Neuron (in vitro differentiated cells): ENCODE measurements at regions not wholly inside any gene's neighbourhood (a gene's known extent, or its start where the extent isn't known, plus 50 kb on each side); places are given as distances from the start of the nearest gene placed in this dataset.

ENCODE experiments used
- H2AFZ ChIP-seq: one replicate; pipeline ENCODE4 v1.6.1; 2013; ENCODE audit warnings: low read depth, mild to moderate bottlenecking, inconsistent platforms, low read length, moderate library complexity
- H3K27me3 ChIP-seq: one replicate; pipeline ENCODE4 v1.6.1; 2013; ENCODE audit warnings: low read length; ENCODE audit not compliant: insufficient read depth
- H3K36me3 ChIP-seq: one replicate; pipeline ENCODE4 v1.6.1; 2013; ENCODE audit warnings: low read length; ENCODE audit not compliant: insufficient read depth
- H3K4me1 ChIP-seq: one replicate; pipeline ENCODE4 v1.6.1; 2013; ENCODE audit warnings: low read length; ENCODE audit not compliant: insufficient read depth
- H3K4me3 ChIP-seq: 2 replicates; pipeline ENCODE4 v1.5.1; 2013; ENCODE audit warnings: mild to moderate bottlenecking, low read length, moderate library complexity
- H3K9me3 ChIP-seq: one replicate; pipeline ENCODE4 v1.6.1; 2013; ENCODE audit warnings: low read length

- H3K36me3 ChIP-seq, result no peaks in the 10 kb centered on the region
- H3K4me3 ChIP-seq, result no peak overlapping the region
- no peak overlapping the region for H2AFZ ChIP-seq
- no peaks in the 10 kb centered on the region for H3K27me3 ChIP-seq
- H3K4me1 ChIP-seq, result no peaks in the 10 kb centered on the region
- no peaks in the 10 kb centered on the region for H3K9me3 ChIP-seq
Observed at GRCh38 chr6:113338644-113339043, 518.5 kb upstream of the MARCKS start.

DNA sequence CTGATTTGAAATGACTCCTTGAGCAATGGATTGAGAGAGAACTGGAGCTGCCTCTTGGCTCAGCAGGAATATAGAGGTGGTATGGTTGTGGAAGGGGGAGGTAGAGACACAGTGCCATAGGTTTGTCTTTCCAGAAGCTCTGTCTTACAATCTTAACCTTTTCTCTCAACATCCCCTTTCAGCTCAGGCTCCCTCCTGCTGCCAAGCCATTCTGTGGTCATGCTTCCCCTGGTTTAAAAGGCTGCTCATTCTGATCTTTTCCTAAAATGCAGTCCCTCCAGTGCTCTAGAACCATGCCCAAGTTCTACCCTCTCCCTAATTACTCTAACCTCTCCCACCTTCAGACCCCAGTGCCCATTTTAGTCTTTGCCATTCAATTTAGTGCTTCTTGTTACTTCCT lies 517.9 kb upstream of the MARCKS start:
- Histone ChIP-seq H3K9me3 (no peaks in the 10 kb centered on the region), H3K36me3 (no peaks in the 10 kb centered on the region), H3K4me3 (no peak overlapping the region), H3K27me3 (no peaks in the 10 kb centered on the region), H3K4me1 (no peaks in the 10 kb centered on the region), H2AFZ (no peak overlapping the region)

GRCh38 chr6:113340371-113340770 lies 516.8 kb upstream of the MARCKS start:
- no peaks in the 10 kb centered on the region for H3K4me1 ChIP-seq
- no peaks in the 10 kb centered on the region for H3K27me3 ChIP-seq
- H3K9me3 ChIP-seq, result no peaks in the 10 kb centered on the region
- H2AFZ ChIP-seq, result no peak overlapping the region
- no peaks in the 10 kb centered on the region for H3K36me3 ChIP-seq
- H3K4me3 ChIP-seq, result no peak overlapping the region

- Histone ChIP-seq H3K9me3 (no peaks in the 10 kb centered on the region), H3K4me3 (no peak overlapping the region), H2AFZ (no peak overlapping the region), H3K4me1 (no peaks in the 10 kb centered on the region), H3K27me3 (no peaks in the 10 kb centered on the region), H3K36me3 (no peaks in the 10 kb centered on the region)
Observed at GRCh38 chr6:113343940-113344339, 513.2 kb upstream of the MARCKS start.

GRCh38 chr6:113344969-113345368 lies 512.2 kb upstream of the MARCKS start:
- Histone ChIP-seq H2AFZ (no peak overlapping the region), H3K4me3 (no peak overlapping the region), H3K27me3 (no peaks in the 10 kb centered on the region), H3K4me1 (no peaks in the 10 kb centered on the region), H3K9me3 (peaks cover under 1% of the 10 kb centered on the region), H3K36me3 (no peaks in the 10 kb centered on the region)

- Histone ChIP-seq H3K36me3 (no peaks in the 10 kb centered on the region), H3K9me3 (peaks cover 3% of the 10 kb centered on the region), H2AFZ (no peak overlapping the region), H3K27me3 (no peaks in the 10 kb centered on the region), H3K4me3 (no peak overlapping the region), H3K4me1 (no peaks in the 10 kb centered on the region)
Observed at GRCh38 chr6:113347436-113347835, 509.7 kb upstream of the MARCKS start.

DNA sequence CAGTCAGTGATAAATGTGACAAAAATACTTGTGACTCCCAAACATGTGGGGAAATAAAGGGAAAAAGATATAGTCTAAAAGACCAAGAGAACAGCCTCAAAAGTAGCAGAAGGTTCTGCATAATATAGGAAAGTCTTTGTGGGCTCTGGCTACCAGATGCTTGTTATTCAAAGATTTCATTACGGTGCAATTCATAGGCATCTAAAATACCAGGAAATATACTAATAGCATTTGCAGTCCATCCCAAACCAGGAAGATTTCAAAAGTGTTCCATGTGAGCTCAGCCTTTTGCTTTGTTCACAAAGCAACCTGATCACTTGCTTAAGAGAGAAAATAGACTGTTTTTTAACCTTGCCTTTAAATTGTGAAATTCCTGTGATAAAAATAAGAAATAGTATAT lies 506.7 kb upstream of the MARCKS start:
- Histone ChIP-seq H3K9me3 (peaks cover 3% of the 10 kb centered on the region), H2AFZ (no peak overlapping the region), H3K4me1 (peaks cover 11% of the 10 kb centered on the region), H3K36me3 (no peaks in the 10 kb centered on the region), H3K27me3 (no peaks in the 10 kb centered on the region), H3K4me3 (no peak overlapping the region)

DNA sequence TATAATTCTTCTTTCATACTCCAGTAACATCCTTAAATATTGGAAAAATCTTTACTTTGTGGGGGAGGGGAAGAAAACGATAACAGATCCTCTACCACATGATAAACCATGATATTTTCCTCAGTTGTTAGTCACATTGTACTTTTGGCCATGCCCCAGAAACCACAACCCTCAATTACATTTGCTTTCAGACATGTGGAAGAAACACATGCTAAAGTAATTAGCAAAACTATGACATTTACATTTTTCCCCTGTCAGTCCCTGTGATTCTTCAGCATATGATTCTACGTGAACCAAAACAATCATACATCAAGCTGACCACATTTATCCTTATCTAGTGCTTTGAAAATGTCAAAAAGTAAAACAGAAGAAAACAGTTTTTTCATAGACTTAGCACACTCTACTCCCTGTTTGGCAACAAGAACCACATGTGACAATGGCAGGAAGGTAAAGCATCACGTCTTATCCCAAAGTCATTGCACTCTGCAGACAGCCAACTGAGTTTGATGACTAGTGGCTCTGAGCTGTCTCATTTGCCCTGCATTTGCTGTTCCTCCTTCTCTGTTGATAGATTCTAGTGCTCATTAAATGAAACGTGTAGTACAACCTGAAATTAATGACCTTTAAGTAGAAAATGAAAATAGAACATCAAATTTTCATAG lies 505.8 kb upstream of the MARCKS start:
- Histone ChIP-seq H3K4me1 (peaks cover 11% of the 10 kb centered on the region), H2AFZ (no peak overlapping the region), H3K4me3 (no peak overlapping the region)

DNA sequence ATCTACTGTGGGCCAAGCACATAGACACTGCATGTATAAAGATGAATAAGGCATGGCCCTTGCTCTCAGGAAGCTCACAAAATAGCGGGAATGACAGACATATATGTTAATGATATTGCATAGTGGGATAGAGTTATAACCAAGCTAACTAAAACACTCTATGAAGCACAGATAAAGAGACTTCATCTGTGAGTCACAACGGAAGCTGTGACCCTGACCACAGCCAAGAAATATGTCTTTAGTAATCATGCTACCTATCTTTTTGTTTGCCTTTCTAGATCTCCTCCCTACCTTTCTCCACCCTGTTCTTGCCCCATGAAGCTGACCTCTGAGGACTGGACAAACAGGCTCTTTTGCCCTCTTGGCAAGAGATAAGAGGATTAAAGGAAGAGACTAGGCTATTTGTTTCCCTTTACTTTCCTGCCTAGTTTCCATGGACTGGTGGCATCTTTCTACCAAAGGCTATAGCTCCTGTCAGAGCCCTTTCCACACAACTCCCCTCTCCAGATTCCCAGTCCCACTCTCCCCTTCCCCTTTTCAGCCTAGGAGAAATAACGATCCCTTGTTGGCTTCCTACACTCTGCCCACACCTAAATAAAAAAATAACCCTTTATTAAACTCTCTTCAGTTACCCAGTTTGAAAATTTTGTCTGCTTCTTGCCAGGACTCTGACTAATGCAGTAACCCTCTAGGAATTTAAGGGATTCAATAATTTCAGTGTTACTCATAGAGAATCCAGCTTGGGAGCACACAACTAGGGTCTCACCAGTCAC lies 504.9 kb upstream of the MARCKS start:
- H3K4me1 ChIP-seq, result peaks cover 11% of the 10 kb centered on the region
- no peak overlapping the region for H3K4me3 ChIP-seq
- H3K27me3 ChIP-seq, result no peaks in the 10 kb centered on the region
- no peak overlapping the region for H2AFZ ChIP-seq
- peaks cover 3% of the 10 kb centered on the region for H3K9me3 ChIP-seq
- H3K36me3 ChIP-seq, result no peaks in the 10 kb centered on the region

More for the DNA sequence above, 505.8 kb upstream of the MARCKS start:
- no peaks in the 10 kb centered on the region for H3K27me3 ChIP-seq
- H3K36me3 ChIP-seq, result no peaks in the 10 kb centered on the region
- peaks cover 3% of the 10 kb centered on the region for H3K9me3 ChIP-seq

- Histone ChIP-seq H3K36me3 (no peaks in the 10 kb centered on the region), H3K4me3 (no peak overlapping the region), H3K27me3 (no peaks in the 10 kb centered on the region), H3K9me3 (peaks cover 3% of the 10 kb centered on the region), H2AFZ (no peak overlapping the region), H3K4me1 (peaks cover 11% of the 10 kb centered on the region)
Observed at GRCh38 chr6:113352831-113353230, 504.3 kb upstream of the MARCKS start.

DNA sequence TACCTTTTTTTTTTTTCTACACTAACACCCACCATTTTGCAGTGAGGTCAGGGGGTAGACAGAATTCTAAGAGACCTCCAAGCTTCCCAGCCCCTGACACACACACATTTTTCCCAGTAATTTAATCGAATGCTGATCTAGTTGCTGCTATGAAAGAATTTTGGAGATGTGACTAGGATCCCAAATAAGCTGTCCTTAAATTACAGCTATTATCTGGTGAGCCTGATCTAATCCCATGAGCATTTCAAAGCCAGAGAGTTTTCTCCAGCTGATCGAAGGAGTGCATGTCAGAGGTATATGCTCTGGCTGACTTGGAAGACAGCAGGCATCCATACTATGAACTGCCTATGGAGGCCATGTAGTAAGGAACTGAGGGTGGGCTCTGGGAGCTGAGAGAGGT lies 503.8 kb upstream of the MARCKS start:
- Histone ChIP-seq H2AFZ (no peak overlapping the region), H3K9me3 (peaks cover 3% of the 10 kb centered on the region), H3K36me3 (no peaks in the 10 kb centered on the region), H3K4me3 (no peak overlapping the region), H3K27me3 (no peaks in the 10 kb centered on the region), H3K4me1 (peaks cover 11% of the 10 kb centered on the region)

DNA sequence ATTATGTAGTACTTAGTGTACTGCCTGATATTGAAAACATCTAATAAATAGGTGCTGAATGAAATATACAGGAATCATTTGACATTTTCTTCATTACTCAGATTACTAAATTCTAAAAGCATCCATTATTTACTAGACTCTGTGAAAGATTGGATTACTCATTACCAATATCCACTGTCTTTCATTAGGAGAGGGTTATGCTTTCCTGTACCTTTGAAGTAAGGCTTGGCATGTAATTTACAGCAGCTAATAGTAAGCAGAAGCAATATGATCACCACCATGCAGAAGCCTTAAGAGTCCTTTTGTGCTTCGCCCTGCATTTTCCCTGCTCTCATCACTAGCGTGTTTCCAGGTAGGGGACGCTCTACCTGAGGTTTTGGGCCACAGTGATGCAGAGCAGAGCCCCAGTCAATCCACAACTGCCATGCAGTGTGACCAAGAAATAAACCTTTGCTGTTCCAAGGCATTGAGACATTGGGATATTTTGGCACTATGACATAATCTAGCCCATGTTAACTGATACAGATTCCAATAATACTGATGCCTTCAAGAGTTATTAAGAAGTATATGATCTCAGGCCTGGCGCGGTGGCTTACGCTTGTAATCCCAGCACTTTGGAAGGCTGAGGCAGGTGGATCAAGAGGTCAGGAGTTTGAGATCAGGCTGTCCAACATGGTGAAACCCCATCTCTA lies 502.8 kb upstream of the MARCKS start:
- Histone ChIP-seq H3K36me3 (no peaks in the 10 kb centered on the region), H3K27me3 (no peaks in the 10 kb centered on the region), H2AFZ (no peak overlapping the region), H3K9me3 (peaks cover 3% of the 10 kb centered on the region), H3K4me3 (no peak overlapping the region), H3K4me1 (peaks cover 11% of the 10 kb centered on the region)

- Histone ChIP-seq H3K4me1 (peaks cover 20% of the 10 kb centered on the region), H2AFZ (no peak overlapping the region), H3K4me3 (no peak overlapping the region), H3K36me3 (no peaks in the 10 kb centered on the region), H3K27me3 (no peaks in the 10 kb centered on the region), H3K9me3 (no peaks in the 10 kb centered on the region)
Observed at GRCh38 chr6:113356139-113356538, 501.0 kb upstream of the MARCKS start.
